ENCODE measurements at regions not wholly inside any gene's neighbourhood (a gene's known extent, or its start where the extent isn't known, plus 50 kb on each side); places are given as distances from the start of the nearest gene placed in this dataset.

GRCh38 chr21:17051054-17051453 is 461.8 kb upstream of the CXADR start:
- H3K36me3 Mint-ChIP-seq (ENCODE audit: low read depth): no peaks in the 10 kb centered on the region
- DNase-seq: no peak
- H3K9me3 Mint-ChIP-seq: no peaks in the 10 kb centered on the region; the same call in 1 of the 2 replicates
- no peaks in the 10 kb centered on the region for H3K4me1 Mint-ChIP-seq (ENCODE audit: low read depth)
- TF ChIP-seq CTCF (IDR thresholded peaks at IDR 0.05): no peak
- no peak overlapping the region for H3K4me3 Mint-ChIP-seq
- no peak overlapping the region for H3K27ac Mint-ChIP-seq
- no peaks in the 10 kb centered on the region for H3K27me3 Mint-ChIP-seq (ENCODE audit: insufficient read depth)

GRCh38 chr21:17053321-17053720 is 459.5 kb upstream of the CXADR start:
- no peak for TF ChIP-seq CTCF (IDR thresholded peaks at IDR 0.05)
- Mint-ChIP-seq H3K27ac (no peak overlapping the region), H3K4me1 (ENCODE audit: low read depth) (no peaks in the 10 kb centered on the region)

GRCh38 chr21:17059936-17060335 is 452.9 kb upstream of the CXADR start:
- Mint-ChIP-seq H3K36me3 (ENCODE audit: low read depth) (no peaks in the 10 kb centered on the region), H3K4me1 (ENCODE audit: low read depth) (no peaks in the 10 kb centered on the region), H3K27ac (no peak overlapping the region), H3K4me3 (no peak overlapping the region), H3K9me3 (peaks cover 22% of the 10 kb centered on the region), H3K27me3 (ENCODE audit: insufficient read depth) (no peaks in the 10 kb centered on the region)
- no peak for TF ChIP-seq CTCF (IDR thresholded peaks at IDR 0.05)
- no peak for DNase-seq

More at GRCh38 chr21:17053321-17053720, 459.5 kb upstream of the CXADR start:
- Mint-ChIP-seq H3K4me3 (no peak overlapping the region), H3K27me3 (ENCODE audit: insufficient read depth) (no peaks in the 10 kb centered on the region), H3K9me3 (no peaks in the 10 kb centered on the region; the same call in none of the 2 replicates), H3K36me3 (ENCODE audit: low read depth) (no peaks in the 10 kb centered on the region)
- DNase-seq: no peak

GRCh38 chr21:17066006-17066405 is 446.8 kb upstream of the CXADR start:
- H3K27me3 Mint-ChIP-seq (ENCODE audit: insufficient read depth): peaks cover 2% of the 10 kb centered on the region; the same call in 1 of the 2 replicates
- H3K36me3 Mint-ChIP-seq (ENCODE audit: low read depth): no peaks in the 10 kb centered on the region
- no peak for TF ChIP-seq CTCF (IDR thresholded peaks at IDR 0.05)
- H3K4me1 Mint-ChIP-seq (ENCODE audit: low read depth): no peaks in the 10 kb centered on the region
- H3K9me3 Mint-ChIP-seq: peaks cover 21% of the 10 kb centered on the region
- H3K27ac Mint-ChIP-seq: no peak overlapping the region
- no peak for DNase-seq
- no peak overlapping the region for H3K4me3 Mint-ChIP-seq

GRCh38 chr21:17071093-17071492 is 441.8 kb upstream of the CXADR start:
- Mint-ChIP-seq H3K9me3 (peaks cover 10% of the 10 kb centered on the region), H3K36me3 (ENCODE audit: low read depth) (no peaks in the 10 kb centered on the region), H3K4me3 (no peak overlapping the region), H3K4me1 (ENCODE audit: low read depth) (no peaks in the 10 kb centered on the region), H3K27ac (no peak overlapping the region), H3K27me3 (ENCODE audit: insufficient read depth) (peaks cover 2% of the 10 kb centered on the region; the same call in 1 of the 2 replicates)
- no peak for TF ChIP-seq CTCF (IDR thresholded peaks at IDR 0.05)
- no peak for DNase-seq

GRCh38 chr21:17081193-17081592 is 431.6 kb upstream of the CXADR start:
- Mint-ChIP-seq H3K36me3 (ENCODE audit: low read depth) (no peaks in the 10 kb centered on the region), H3K4me1 (ENCODE audit: low read depth) (no peaks in the 10 kb centered on the region), H3K27me3 (ENCODE audit: insufficient read depth) (peaks cover 3% of the 10 kb centered on the region; the same call in 1 of the 2 replicates), H3K4me3 (no peak overlapping the region), H3K27ac (no peak overlapping the region), H3K9me3 (peaks cover 22% of the 10 kb centered on the region)
- DNase-seq: no peak
- no peak for TF ChIP-seq CTCF (IDR thresholded peaks at IDR 0.05)

Measured in HFFc6 (cell line).